IPS-NIHi11 (cell line): ENCODE measurements at regions not wholly inside any gene's neighbourhood (a gene's known extent, or its start where the extent isn't known, plus 50 kb on each side); places are given as distances from the start of the nearest gene placed in this dataset.
"Not testable (repeated sequence)": the region's sequence is repeated elsewhere in the genome, so short reads cannot be mapped to it uniquely, and the experiment has no call there.

Experiments used
- DNase-seq: peaks from one replicate; pipeline ENCODE4 v3.0.0; 2012; ENCODE audit warnings: mixed read lengths, low spot score

GRCh38 chr20:56769921-56770600 lies 141.0 kb downstream of the TFAP2C start:
- no peak for DNase-seq

GRCh38 chr20:56773749-56774148 lies 144.6 kb downstream of the TFAP2C start:
- no peak for DNase-seq

- DNase-seq = no peak
These were observed 145.8 kb downstream of the TFAP2C start for GRCh38 chr20:56774873-56775272.

GRCh38 chr20:56776345-56776744 lies 147.2 kb downstream of the TFAP2C start:
- DNase-seq = peak; percentile 37

GRCh38 chr20:56778765-56779195 lies 149.7 kb downstream of the TFAP2C start:
- no peak for DNase-seq

- DNase-seq = no peak
These were observed 150.5 kb downstream of the TFAP2C start for GRCh38 chr20:56779452-56780143.

- DNase-seq = no peak
These were observed 151.2 kb downstream of the TFAP2C start for GRCh38 chr20:56780266-56780665.

GRCh38 chr20:56781108-56781739 lies 152.1 kb downstream of the TFAP2C start:
- DNase-seq = no peak

- DNase-seq = not testable (repeated sequence)
These were observed 153.0 kb downstream of the TFAP2C start for GRCh38 chr20:56781987-56782560.

GRCh38 chr20:56782814-56783213 lies 153.7 kb downstream of the TFAP2C start:
- DNase-seq = not testable (repeated sequence)

GRCh38 chr20:56783826-56784225 lies 154.7 kb downstream of the TFAP2C start:
- no peak for DNase-seq

GRCh38 chr20:56786503-56786902 lies 157.4 kb downstream of the TFAP2C start:
- DNase-seq = no peak

- DNase-seq = no peak
These were observed 159.1 kb downstream of the TFAP2C start for GRCh38 chr20:56788041-56788670.

GRCh38 chr20:56788671-56789610 lies 159.8 kb downstream of the TFAP2C start:
- DNase-seq = no peak

GRCh38 chr20:56793916-56794315 lies 164.8 kb downstream of the TFAP2C start:
- no peak for DNase-seq

GRCh38 chr20:56795492-56795891 lies 166.4 kb downstream of the TFAP2C start:
- DNase-seq = no peak

- DNase-seq = no peak
These were observed 167.2 kb downstream of the TFAP2C start for GRCh38 chr20:56796345-56796744.

- DNase-seq = no peak
These were observed 167.9 kb downstream of the TFAP2C start for GRCh38 chr20:56797023-56797422.

- no peak for DNase-seq
These were observed 169.5 kb downstream of the TFAP2C start for GRCh38 chr20:56798634-56799033.

- DNase-seq = no peak
These were observed 170.1 kb downstream of the TFAP2C start for GRCh38 chr20:56799187-56799586.

GRCh38 chr20:56800088-56800487 lies 171.0 kb downstream of the TFAP2C start:
- no peak for DNase-seq
